ENCODE measurements at regions not wholly inside any gene's neighbourhood (a gene's known extent, or its start where the extent isn't known, plus 50 kb on each side); places are given as distances from the start of the nearest gene placed in this dataset.

- no peak for TF ChIP-seq CTCF (IDR thresholded peaks at IDR 0.05; ENCODE audit: insufficient read depth in 1 of 2, low read depth in 1 of 2, low read length in 1 of 2, severe bottlenecking in 1 of 2, unreplicated experiment in 1 of 2)
- POLR2A ChIA-PET: no interaction called here
- CTCF ChIA-PET: no interaction called here
- Histone ChIP-seq H3K4me3 (ENCODE audit: low read depth, low read length) (no peak overlapping the region), H3K36me3 (ENCODE audit: control insufficient read depth, insufficient read depth, low read length) (no peaks in the 10 kb centered on the region), H3K27me3 (replicated peaks; ENCODE audit: control insufficient read depth, insufficient read depth, low read length) (no peaks in the 10 kb centered on the region), H3K9me3 (no peaks in the 10 kb centered on the region), H3K4me1 (no peaks in the 10 kb centered on the region)
- H3K9me3 Mint-ChIP-seq (ENCODE audit: unreplicated experiment): no peaks in the 10 kb centered on the region
- peaks cover 5% of the 10 kb centered on the region for H3K36me3 Mint-ChIP-seq (ENCODE audit: insufficient read depth, unreplicated experiment)
- H3K27ac Mint-ChIP-seq (ENCODE audit: unreplicated experiment): no peak overlapping the region
- intact Hi-C loops (cut with micrococcal nuclease; ENCODE audit: unreplicated experiment): no loop called here
- H3K4me3 Mint-ChIP-seq (ENCODE audit: unreplicated experiment): no peak overlapping the region
- BruUV-seq (replicated peaks): no TSS peak
- no peaks in the 10 kb centered on the region for H3K27me3 Mint-ChIP-seq (ENCODE audit: insufficient read depth, unreplicated experiment)
- no peaks in the 10 kb centered on the region for H3K4me1 Mint-ChIP-seq (ENCODE audit: low read depth, unreplicated experiment)
- no peak for DNase-seq
These were observed 189.1 kb downstream of the HS3ST3B1 start for GRCh38 chr17:14489986-14490385.

DNA sequence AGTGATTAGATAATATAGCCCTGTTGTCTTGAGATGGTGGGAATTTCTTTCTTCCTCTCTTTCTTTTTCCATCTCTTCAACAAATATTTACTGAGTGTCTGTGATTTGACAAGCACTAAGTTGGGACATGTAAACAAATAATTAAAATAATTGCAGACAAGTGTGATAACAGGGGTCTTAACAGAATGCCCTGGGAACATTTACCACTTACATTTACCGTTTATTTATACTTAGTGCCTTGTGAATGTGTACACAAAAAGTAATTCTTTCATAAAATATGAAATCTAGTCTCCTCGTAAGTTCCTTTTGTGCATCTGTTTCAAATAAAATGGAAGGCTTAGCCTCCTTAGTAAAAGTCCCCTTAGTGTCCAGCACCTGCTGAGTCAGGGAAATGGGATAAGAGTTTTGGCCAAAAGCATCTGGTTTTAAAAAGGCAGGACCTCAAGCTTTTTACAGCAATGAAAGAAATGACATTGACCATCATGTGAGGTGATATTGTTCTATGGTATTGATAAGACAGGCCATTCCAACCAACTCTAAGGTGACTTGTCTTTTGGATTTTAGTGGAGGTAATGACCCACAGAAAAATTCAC lies 188.2 kb downstream of the HS3ST3B1 start:
- ChIA-PET CTCF (no interaction called here), POLR2A (no interaction called here)
- DNase-seq: no peak
- Histone ChIP-seq H3K27me3 (replicated peaks; ENCODE audit: control insufficient read depth, insufficient read depth, low read length) (no peaks in the 10 kb centered on the region), H3K36me3 (ENCODE audit: control insufficient read depth, insufficient read depth, low read length) (no peaks in the 10 kb centered on the region), H3K4me1 (no peaks in the 10 kb centered on the region), H3K4me3 (ENCODE audit: low read depth, low read length) (no peak overlapping the region), H3K9me3 (no peaks in the 10 kb centered on the region)
- BruUV-seq (replicated peaks): no TSS peak
- H3K4me1 Mint-ChIP-seq (ENCODE audit: low read depth, unreplicated experiment): no peaks in the 10 kb centered on the region
- H3K4me3 Mint-ChIP-seq (ENCODE audit: unreplicated experiment): no peak overlapping the region
- intact Hi-C loops (cut with micrococcal nuclease; ENCODE audit: unreplicated experiment): no loop called here
- H3K36me3 Mint-ChIP-seq (ENCODE audit: insufficient read depth, unreplicated experiment): peaks cover 5% of the 10 kb centered on the region
- no peak for TF ChIP-seq CTCF (IDR thresholded peaks at IDR 0.05; ENCODE audit: insufficient read depth in 1 of 2, low read depth in 1 of 2, low read length in 1 of 2, severe bottlenecking in 1 of 2, unreplicated experiment in 1 of 2)
- H3K9me3 Mint-ChIP-seq (ENCODE audit: unreplicated experiment): no peaks in the 10 kb centered on the region
- H3K27ac Mint-ChIP-seq (ENCODE audit: unreplicated experiment): no peak overlapping the region
- H3K27me3 Mint-ChIP-seq (ENCODE audit: insufficient read depth, unreplicated experiment): no peaks in the 10 kb centered on the region

- intact Hi-C loops (cut with micrococcal nuclease; ENCODE audit: unreplicated experiment): no loop called here
- no peaks in the 10 kb centered on the region for H3K36me3 ChIP-seq (ENCODE audit: control insufficient read depth, insufficient read depth, low read length)
- CTCF ChIA-PET: no interaction called here
- H3K4me1 ChIP-seq: no peaks in the 10 kb centered on the region
- Mint-ChIP-seq H3K36me3 (ENCODE audit: insufficient read depth, unreplicated experiment) (peaks cover 5% of the 10 kb centered on the region), H3K27me3 (ENCODE audit: insufficient read depth, unreplicated experiment) (no peaks in the 10 kb centered on the region), H3K27ac (ENCODE audit: unreplicated experiment) (no peak overlapping the region), H3K4me1 (ENCODE audit: low read depth, unreplicated experiment) (no peaks in the 10 kb centered on the region), H3K9me3 (ENCODE audit: unreplicated experiment) (no peaks in the 10 kb centered on the region), H3K4me3 (ENCODE audit: unreplicated experiment) (no peak overlapping the region)
- H3K4me3 ChIP-seq (ENCODE audit: low read depth, low read length): no peak overlapping the region
- BruUV-seq (replicated peaks): no TSS peak
- TF ChIP-seq CTCF (IDR thresholded peaks at IDR 0.05; ENCODE audit: insufficient read depth in 1 of 2, low read depth in 1 of 2, low read length in 1 of 2, severe bottlenecking in 1 of 2, unreplicated experiment in 1 of 2): no peak
- H3K27me3 ChIP-seq (replicated peaks; ENCODE audit: control insufficient read depth, insufficient read depth, low read length): no peaks in the 10 kb centered on the region
- H3K9me3 ChIP-seq: no peaks in the 10 kb centered on the region
- POLR2A ChIA-PET: no interaction called here
- no peak for DNase-seq
These were observed 186.2 kb downstream of the HS3ST3B1 start for GRCh38 chr17:14487068-14487467.

All from Caco-2 (cell line).